Small intestine (tissue), 7 donors: ENCODE measurements at regions not wholly inside any gene's neighbourhood (a gene's known extent, or its start where the extent isn't known, plus 50 kb on each side); places are given as distances from the start of the nearest gene placed in this dataset.

Experiments
- DNase-seq, 2 donors: peaks; one replicate each; pipeline versions ENCODE4 v3.0.0 to v3.0.0-alpha.2; 2013
- FAIRE-seq: peaks from 2 replicates; lab custom pipeline; 2012; peaks lifted over from hg19 to GRCh38; lab: Jason Lieb, UNC
- H3K27ac ChIP-seq, 3 donors: one replicate each; pipeline ENCODE4 v1.5.1; 2013; ENCODE audit warnings: low read length in 2 of 3, mild to moderate bottlenecking in 2 of 3, control low read depth in 1 of 3, inconsistent platforms in 1 of 3, low read depth in 1 of 3, moderate library complexity in 1 of 3
- H3K27me3 ChIP-seq, 3 donors: one replicate each; pipeline ENCODE4 v1.6.1; 2013; ENCODE audit warnings: low read length in 3 of 3, inconsistent platforms in 1 of 3; ENCODE audit not compliant: control insufficient read depth in 3 of 3, insufficient read depth in 3 of 3
- H3K36me3 ChIP-seq, 3 donors: one replicate each; pipeline ENCODE4 v1.6.1; 2013; ENCODE audit warnings: low read length in 3 of 3, inconsistent platforms in 1 of 3, low read depth in 1 of 3, mild to moderate bottlenecking in 1 of 3, moderate library complexity in 1 of 3; ENCODE audit not compliant: control insufficient read depth in 3 of 3, insufficient read depth in 2 of 3
- H3K4me1 ChIP-seq, 3 donors: one replicate each; pipeline ENCODE4 v1.6.1; 2013; ENCODE audit warnings: low read length in 2 of 3, inconsistent platforms in 1 of 3, low read depth in 1 of 3, mild to moderate bottlenecking in 1 of 3, moderate library complexity in 1 of 3; ENCODE audit not compliant: control insufficient read depth in 3 of 3, insufficient read depth in 2 of 3
- H3K4me3 ChIP-seq, 3 donors: one replicate each; pipeline ENCODE4 v1.5.1; 2013; ENCODE audit warnings: low read length in 3 of 3, control low read depth in 1 of 3, inconsistent platforms in 1 of 3, low read depth in 1 of 3, mild to moderate bottlenecking in 1 of 3, moderate library complexity in 1 of 3
- H3K9me3 ChIP-seq, 2 donors: one replicate each; pipeline ENCODE4 v1.6.1; 2013; ENCODE audit warnings: low read depth in 1 of 2, low read length in 1 of 2; ENCODE audit not compliant: control insufficient read depth in 2 of 2, insufficient read depth in 1 of 2
- WGBS, 3 donors: extraction: QIAGEN DNeasy Blood & Tissue Kit; methylation state at CpG; one replicate each; pipeline ENCODE4 v1.1.7; 2013; 5-methylcytosine and 5-hydroxymethylcytosine counted together
- donor health status: healthy with polysubstance abuse.
- donor health status: control.
- donor health status: control.
- donor health status: Bipolar disorder and iron deficiency.
- donor health status: healthy.

DNA sequence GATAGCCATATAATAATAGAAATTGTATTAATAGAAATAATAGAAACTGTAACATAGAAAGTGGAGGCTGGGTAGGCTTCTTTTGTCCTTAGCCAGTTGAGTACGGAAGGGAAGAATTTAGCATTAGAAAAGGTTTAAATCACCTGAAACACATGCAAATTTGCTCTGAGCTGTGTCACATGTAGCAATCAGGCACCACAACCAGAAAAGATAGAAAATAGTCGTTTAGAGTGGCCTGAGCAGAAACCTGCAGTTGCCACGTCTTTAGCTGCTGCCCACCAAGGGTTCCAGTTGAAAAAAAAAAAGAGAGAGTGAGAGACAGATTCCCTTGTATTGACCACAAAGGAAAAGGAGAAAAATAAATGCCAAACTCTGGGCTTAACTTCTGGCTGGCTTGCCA is 188.8 kb downstream of the DDX3Y start:
- Histone ChIP-seq H3K4me3 (no peak overlapping the region), H3K27me3 (no peaks in the 10 kb centered on the region), H3K9me3 (no peaks in the 10 kb centered on the region), H3K36me3 (no peaks in the 10 kb centered on the region), H3K27ac (no peak overlapping the region), H3K4me1 (no peaks in the 10 kb centered on the region)
- DNase-seq (no peak), FAIRE-seq (no peak)
- WGBS, 3 donors: 54 to 71% methylated on average over 3 of the region's 3 CpGs; no CpG with 5 or more reads in 1 of the 3 donors

DNA sequence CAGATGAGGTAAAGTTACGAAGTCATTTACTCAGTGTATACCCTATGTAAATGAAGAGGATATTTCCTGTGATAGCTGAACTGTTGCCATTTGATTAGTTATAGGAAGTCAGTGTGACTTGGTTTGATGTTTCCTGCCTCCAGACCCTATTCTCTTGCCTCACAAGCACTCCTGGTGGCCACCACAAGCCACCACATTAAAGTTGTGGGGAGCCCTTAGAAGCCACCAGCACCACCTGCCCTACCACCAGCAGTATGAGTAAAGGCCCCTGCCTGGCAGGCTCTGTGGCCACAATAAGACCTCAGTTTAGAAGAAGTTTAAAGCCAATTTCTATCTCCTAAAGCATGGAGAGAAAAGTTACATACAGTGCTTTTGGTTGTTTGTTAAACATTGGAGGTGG is 189.7 kb downstream of the DDX3Y start:
- no peak for DNase-seq
- H3K27me3 ChIP-seq: no peaks in the 10 kb centered on the region
- WGBS, 3 donors: 84 to 89% methylated on average over 1 of the region's 1 CpG; no CpG with 5 or more reads in 1 of the 3 donors
- H3K4me1 ChIP-seq: no peaks in the 10 kb centered on the region
- no peak overlapping the region for H3K27ac ChIP-seq
- no peak for FAIRE-seq
- H3K4me3 ChIP-seq: no peak overlapping the region
- no peaks in the 10 kb centered on the region for H3K9me3 ChIP-seq
- no peaks in the 10 kb centered on the region for H3K36me3 ChIP-seq

DNA sequence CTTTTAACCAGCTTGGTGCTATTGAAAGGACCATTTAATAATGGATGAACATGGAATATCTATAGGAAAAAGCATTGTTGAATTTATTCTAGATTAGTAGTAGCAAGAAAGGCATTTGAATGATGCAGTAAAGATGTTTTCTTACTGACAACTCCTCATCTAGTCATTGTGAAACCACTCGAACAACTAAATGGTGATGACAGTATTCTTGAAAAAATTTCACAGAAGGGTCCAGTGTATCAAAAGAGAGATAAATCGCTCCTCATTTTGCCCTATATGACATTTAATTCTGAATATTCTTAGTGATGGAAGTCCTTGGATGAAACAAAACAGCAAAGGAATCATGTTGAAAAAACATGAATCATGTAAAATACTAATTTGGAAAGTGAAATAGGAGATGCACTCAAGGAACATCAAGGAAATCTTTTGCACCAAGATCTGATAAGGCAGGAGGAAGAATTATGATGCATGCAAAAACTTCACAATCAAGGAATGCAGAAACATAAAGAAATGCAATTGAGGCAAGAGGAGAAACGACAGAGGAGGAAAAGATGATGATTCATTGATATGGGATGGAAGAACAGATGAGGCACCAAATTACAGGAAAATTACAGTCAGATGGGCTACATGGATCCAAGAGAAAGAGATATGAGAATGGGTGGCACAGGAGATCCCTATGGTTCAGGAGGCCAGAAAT is 190.4 kb downstream of the DDX3Y start:
- Histone ChIP-seq H3K4me1 (no peaks in the 10 kb centered on the region), H3K27me3 (no peaks in the 10 kb centered on the region), H3K27ac (no peak overlapping the region), H3K9me3 (no peaks in the 10 kb centered on the region), H3K4me3 (no peak overlapping the region), H3K36me3 (no peaks in the 10 kb centered on the region)
- FAIRE-seq (no peak), DNase-seq (no peak)
- 71 to 77% methylated on average over 3 of the region's 3 CpGs; no CpG with 5 or more reads in 1 of the 3 donors for WGBS, 3 donors

DNA sequence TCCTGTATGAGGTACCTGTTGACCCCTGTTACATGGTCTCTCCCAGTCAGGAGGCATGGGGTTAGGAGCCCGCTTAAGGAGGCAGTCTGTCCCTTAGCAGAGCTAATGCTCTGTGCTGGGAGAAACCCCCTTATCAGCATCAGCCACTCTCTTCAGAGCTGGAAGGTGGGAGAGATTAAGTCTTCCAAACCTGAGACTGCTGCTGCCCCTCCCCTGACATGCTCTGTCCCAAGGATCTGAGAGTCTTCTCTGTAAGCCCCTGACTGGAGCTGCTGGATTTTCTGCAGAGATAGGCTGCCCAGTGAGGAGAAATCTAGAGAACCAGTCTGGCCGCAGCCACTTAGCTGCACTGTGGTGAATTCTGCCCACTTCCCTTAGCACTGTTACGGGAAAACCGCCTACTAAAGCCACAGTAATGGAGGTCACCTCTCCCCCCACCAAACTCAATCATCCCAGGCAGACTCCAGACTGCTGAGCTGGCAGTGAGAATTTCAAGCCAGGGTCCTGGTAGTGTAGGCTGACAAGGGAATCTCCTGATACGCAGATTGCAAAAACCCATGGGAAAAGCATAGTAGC is 222.3 kb downstream of the DDX3Y start:
- no peak for FAIRE-seq
- DNase-seq: no peak
- Histone ChIP-seq H3K36me3 (no peaks in the 10 kb centered on the region), H3K4me1 (no peaks in the 10 kb centered on the region), H3K27ac (no peak overlapping the region), H3K9me3 (no peaks in the 10 kb centered on the region), H3K4me3 (no peak overlapping the region), H3K27me3 (no peaks in the 10 kb centered on the region)
- WGBS, 3 donors: 54 to 73% methylated on average over 3 to 5 of the region's 5 CpGs; no CpG with 5 or more reads in 1 of the 3 donors

DNA sequence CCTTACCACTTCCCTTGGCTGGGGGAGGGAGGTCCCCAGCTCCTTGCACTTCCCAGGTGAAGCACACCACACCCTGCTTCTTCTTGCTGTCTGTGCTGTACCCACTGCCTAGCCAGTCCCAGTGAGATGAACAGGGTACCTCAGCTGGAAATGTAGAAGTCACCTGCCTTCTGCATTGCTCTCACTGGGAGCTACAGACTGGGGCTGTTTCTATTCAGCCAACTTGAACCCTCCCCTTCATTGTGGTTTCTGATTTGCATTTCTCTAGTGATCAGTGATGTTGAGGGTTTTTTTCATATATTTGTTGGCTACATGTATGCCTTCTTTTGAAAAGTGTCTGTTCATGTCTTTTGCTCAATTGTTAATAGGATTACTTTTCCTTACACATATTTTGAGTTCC is 222.8 kb downstream of the DDX3Y start:
- FAIRE-seq: no peak

DNA sequence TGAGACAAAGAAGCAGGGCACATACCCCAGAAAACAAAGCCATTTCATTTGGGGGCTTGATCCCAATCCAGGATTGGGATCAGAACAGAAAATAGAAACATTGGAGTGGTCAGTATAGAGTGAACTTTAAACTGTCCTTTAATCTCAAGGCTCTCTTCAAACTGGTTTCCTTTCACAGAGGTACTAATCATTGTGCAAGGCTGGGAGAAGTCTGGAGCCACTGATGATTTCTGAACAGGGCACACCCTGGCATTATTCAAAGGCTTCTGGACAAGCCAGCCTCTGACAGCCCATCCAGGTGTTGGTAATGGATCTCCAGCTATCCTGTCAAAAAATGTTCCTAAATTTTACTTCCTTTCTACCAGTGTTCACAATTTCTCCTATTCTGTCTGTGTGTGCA is 244.5 kb downstream of the DDX3Y start:
- DNase-seq (peak; percentile 2 to 40), FAIRE-seq (no peak)
- H3K36me3 ChIP-seq: no peaks in the 10 kb centered on the region
- H3K27ac ChIP-seq: no peak overlapping the region
- H3K27me3 ChIP-seq: no peaks in the 10 kb centered on the region
- H3K4me1 ChIP-seq: no peaks in the 10 kb centered on the region
- H3K4me3 ChIP-seq: no peak overlapping the region
- no peaks in the 10 kb centered on the region for H3K9me3 ChIP-seq

More for the DNA sequence above, 222.8 kb downstream of the DDX3Y start:
- no peak for DNase-seq
- Histone ChIP-seq H3K4me1 (no peaks in the 10 kb centered on the region), H3K27ac (no peak overlapping the region), H3K36me3 (no peaks in the 10 kb centered on the region), H3K4me3 (no peak overlapping the region), H3K9me3 (no peaks in the 10 kb centered on the region), H3K27me3 (no peaks in the 10 kb centered on the region)

DNA sequence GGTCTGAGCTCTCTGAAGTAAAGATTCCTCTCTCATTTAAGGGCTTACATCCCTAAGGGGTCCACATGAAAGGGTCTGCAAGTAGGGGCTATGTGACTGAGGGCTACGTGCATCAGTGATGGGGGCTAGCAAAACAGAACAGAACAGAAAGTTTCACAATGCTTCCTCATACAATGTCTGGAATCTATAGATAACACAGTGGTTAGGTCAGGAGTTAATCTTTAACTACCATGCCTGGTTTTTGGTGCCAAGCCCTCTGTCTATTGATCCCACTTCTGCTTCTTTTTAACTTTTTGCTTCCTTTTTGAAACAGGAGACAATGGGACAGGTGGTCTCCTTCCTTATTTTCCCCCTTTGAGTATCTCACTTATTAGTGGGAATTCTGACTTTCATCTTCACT is 263.0 kb downstream of the DDX3Y start:
- DNase-seq (peak in 1 of 2 donors; percentile 49), FAIRE-seq (no peak)
- H3K4me1 ChIP-seq: no peaks in the 10 kb centered on the region
- no peaks in the 10 kb centered on the region for H3K9me3 ChIP-seq
- H3K27me3 ChIP-seq: no peaks in the 10 kb centered on the region
- H3K36me3 ChIP-seq: no peaks in the 10 kb centered on the region
- 10 to 27% methylated on average over 1 of the region's 1 CpG; no CpG with 5 or more reads in 1 of the 3 donors for WGBS, 3 donors
- H3K27ac ChIP-seq: no peak overlapping the region
- no peak overlapping the region for H3K4me3 ChIP-seq

DNA sequence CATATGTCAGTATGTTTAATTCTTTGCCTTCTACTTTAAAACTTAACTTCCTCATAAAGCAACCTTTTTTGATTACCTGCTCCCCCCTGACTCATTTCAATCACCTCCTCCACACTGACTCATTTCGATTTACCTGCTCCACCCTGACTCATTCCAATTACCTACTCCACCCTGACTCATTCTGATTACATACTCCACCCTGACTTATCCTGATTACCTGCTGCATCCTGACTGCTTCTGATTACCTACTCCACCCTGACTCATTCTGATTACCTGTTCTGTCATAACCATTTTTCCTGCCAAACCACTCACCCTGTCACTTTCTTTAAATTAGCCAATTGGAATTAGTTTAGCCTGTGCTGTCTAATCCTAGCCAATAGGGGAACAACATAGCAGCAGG is 263.6 kb downstream of the DDX3Y start:
- FAIRE-seq: no peak
- Histone ChIP-seq H3K4me1 (no peaks in the 10 kb centered on the region), H3K27me3 (no peaks in the 10 kb centered on the region), H3K9me3 (no peaks in the 10 kb centered on the region), H3K4me3 (no peak overlapping the region), H3K27ac (no peak overlapping the region), H3K36me3 (no peaks in the 10 kb centered on the region)
- peak in 1 of 2 donors; percentile 85 for DNase-seq
- 0 to 30% methylated on average over 1 of the region's 1 CpG; no CpG with 5 or more reads in 1 of the 3 donors for WGBS, 3 donors
